ENCODE measurements at regions not wholly inside any gene's neighbourhood (a gene's known extent, or its start where the extent isn't known, plus 50 kb on each side); places are given as distances from the start of the nearest gene placed in this dataset.

DNA sequence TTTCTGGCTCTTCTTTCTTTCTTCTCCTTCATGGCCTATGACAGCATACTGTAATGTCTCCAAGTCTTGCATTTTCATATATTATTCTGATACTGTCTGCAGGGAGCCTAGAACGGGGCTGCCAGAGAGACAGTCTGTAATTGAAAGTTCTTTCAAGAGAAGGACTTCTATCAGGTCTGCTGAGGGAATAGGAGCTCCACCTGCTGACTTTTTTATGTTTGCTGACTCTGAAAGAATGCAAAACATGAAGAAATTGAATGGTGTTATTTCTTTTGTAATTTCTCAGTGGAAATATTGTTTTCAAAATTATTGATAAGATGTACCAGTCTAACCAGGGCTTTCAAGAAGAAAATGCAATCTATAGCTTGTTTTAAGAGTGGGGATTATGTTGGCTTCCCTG lies 121.9 kb upstream of the RFX3 start:
- Histone ChIP-seq H3K23ac (ENCODE audit: insufficient read length, low read depth, low read length) (no peak overlapping the region), H3K9ac (ENCODE audit: extremely low read depth, insufficient read length, low read length) (no peak overlapping the region), H4K5ac (ENCODE audit: insufficient read length, low read depth, low read length) (no peak overlapping the region), H2AK5ac (ENCODE audit: insufficient read length, low read length) (no peak overlapping the region), H3K27me3 (ENCODE audit: insufficient read depth, low read length) (no peaks in the 10 kb centered on the region), H3K79me2 (ENCODE audit: insufficient read depth, low read length) (no peaks in the 10 kb centered on the region), H3K4me2 (ENCODE audit: insufficient read depth, insufficient read length, low read length) (no peak overlapping the region), H3K23me2 (ENCODE audit: insufficient read length, low read depth, low read length, poor library complexity, severe bottlenecking) (no peaks in the 10 kb centered on the region), H3K79me1 (ENCODE audit: insufficient read depth, low read depth, low read length, poor library complexity, severe bottlenecking) (no peaks in the 10 kb centered on the region), H3K9me3 (ENCODE audit: control insufficient read depth, low read depth, low read length) (no peaks in the 10 kb centered on the region), H2BK120ac (ENCODE audit: low read depth, low read length, poor library complexity, severe bottlenecking) (no peak overlapping the region), H3K27ac (ENCODE audit: insufficient read length, low read depth, low read length) (no peak overlapping the region), H3K56ac (ENCODE audit: insufficient read length, low read depth, low read length) (no peak overlapping the region), H2AFZ (ENCODE audit: low read length) (no peak overlapping the region), H3K14ac (ENCODE audit: insufficient read depth, low read length) (no peak overlapping the region), H2BK15ac (ENCODE audit: low read depth, low read length) (no peak overlapping the region), H3K18ac (ENCODE audit: insufficient read length, low read depth, low read length) (no peak overlapping the region), H3T11ph (ENCODE audit: low read length) (no peak overlapping the region), H2BK12ac (ENCODE audit: insufficient read length, low read depth, low read length) (no peak overlapping the region), H3K4ac (ENCODE audit: low read depth, low read length) (no peak overlapping the region), H2BK20ac (ENCODE audit: low read depth, low read length, poor library complexity, severe bottlenecking) (no peak overlapping the region), H4K91ac (ENCODE audit: insufficient read length, low read depth, low read length) (no peak overlapping the region), H4K8ac (replicated peaks; ENCODE audit: insufficient read length, low read depth, low read length) (no peak overlapping the region), H3K4me1 (ENCODE audit: insufficient read depth, low read length) (no peaks in the 10 kb centered on the region), H2BK5ac (ENCODE audit: insufficient read length, low read length) (no peak overlapping the region), H4K20me1 (ENCODE audit: control insufficient read depth, insufficient read depth, insufficient read length) (no peaks in the 10 kb centered on the region)
- H3K27me3 Mint-ChIP-seq (ENCODE audit: low read depth), result no peaks in the 10 kb centered on the region
- no peak for DNase-seq
- TF ChIP-seq, protein P1, sequence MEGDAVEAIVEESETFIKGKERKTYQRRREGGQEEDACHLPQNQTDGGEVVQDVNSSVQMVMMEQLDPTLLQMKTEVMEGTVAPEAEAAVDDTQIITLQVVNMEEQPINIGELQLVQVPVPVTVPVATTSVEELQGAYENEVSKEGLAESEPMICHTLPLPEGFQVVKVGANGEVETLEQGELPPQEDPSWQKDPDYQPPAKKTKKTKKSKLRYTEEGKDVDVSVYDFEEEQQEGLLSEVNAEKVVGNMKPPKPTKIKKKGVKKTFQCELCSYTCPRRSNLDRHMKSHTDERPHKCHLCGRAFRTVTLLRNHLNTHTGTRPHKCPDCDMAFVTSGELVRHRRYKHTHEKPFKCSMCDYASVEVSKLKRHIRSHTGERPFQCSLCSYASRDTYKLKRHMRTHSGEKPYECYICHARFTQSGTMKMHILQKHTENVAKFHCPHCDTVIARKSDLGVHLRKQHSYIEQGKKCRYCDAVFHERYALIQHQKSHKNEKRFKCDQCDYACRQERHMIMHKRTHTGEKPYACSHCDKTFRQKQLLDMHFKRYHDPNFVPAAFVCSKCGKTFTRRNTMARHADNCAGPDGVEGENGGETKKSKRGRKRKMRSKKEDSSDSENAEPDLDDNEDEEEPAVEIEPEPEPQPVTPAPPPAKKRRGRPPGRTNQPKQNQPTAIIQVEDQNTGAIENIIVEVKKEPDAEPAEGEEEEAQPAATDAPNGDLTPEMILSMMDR (conservative IDR thresholded peaks at IDR 0.05), result no peak
- H3K36me3 Mint-ChIP-seq (ENCODE audit: insufficient read depth in 1 of 3, low read depth in 3 of 3), result no peaks in the 10 kb centered on the region
- H3K4me3 Mint-ChIP-seq, result no peak overlapping the region
- H3K27ac Mint-ChIP-seq, result no peak overlapping the region
- no CpG with 5 or more reads among the region's 1 CpG for whole genome bisulfite sequencing (ENCODE audit: extremely low coverage, insufficient read length, low lambda C conversion rate)
- 0 out of 4 replicates have a peak, but pooled peaks cover 0 to 2% of the 10 kb centered on the region in 2 experiments for H3K4me1 Mint-ChIP-seq
- no peaks in the 10 kb centered on the region for H3K9me3 Mint-ChIP-seq

All from H9 (cell line).